IPS-20b (cell line): ENCODE measurements at regions not wholly inside any gene's neighbourhood (a gene's known extent, or its start where the extent isn't known, plus 50 kb on each side); places are given as distances from the start of the nearest gene placed in this dataset.

ENCODE experiments used
- H3K27ac ChIP-seq: one replicate; pipeline ENCODE4 v1.5.1; 2013; ENCODE audit warnings: low read length
- H3K27me3 ChIP-seq: 2 replicates; pipeline ENCODE4 v1.6.1; 2013; ENCODE audit warnings: mild to moderate bottlenecking, low read length, inconsistent platforms; ENCODE audit not compliant: insufficient read depth
- H3K36me3 ChIP-seq: 2 replicates; pipeline ENCODE4 v1.6.1; 2013; ENCODE audit warnings: low read depth, mild to moderate bottlenecking, inconsistent platforms, low read length, moderate library complexity; ENCODE audit not compliant: insufficient read depth
- H3K4me1 ChIP-seq: 2 replicates; pipeline ENCODE4 v1.6.1; 2013; ENCODE audit warnings: mild to moderate bottlenecking, control low read depth, inconsistent platforms, low read length, moderate library complexity; ENCODE audit not compliant: insufficient read depth
- H3K4me3 ChIP-seq: 2 replicates; pipeline ENCODE4 v1.5.1; 2013; ENCODE audit warnings: mild to moderate bottlenecking, low read length, inconsistent platforms
- H3K9ac ChIP-seq: 2 replicates; pipeline ENCODE4 v1.6.1; 2013; ENCODE audit warnings: low read depth, mild to moderate bottlenecking, inconsistent platforms, low read length, moderate library complexity
- H3K9me3 ChIP-seq: 2 replicates; pipeline ENCODE4 v1.6.1; 2013; ENCODE audit warnings: mild to moderate bottlenecking, low read depth, low read length, inconsistent platforms; ENCODE audit not compliant: insufficient read depth

GRCh38 chr14:56884617-56885016, 74.3 kb upstream of the OTX2 start:
- Histone ChIP-seq H3K4me3 (no peak overlapping the region), H3K9ac (no peak overlapping the region), H3K4me1 (peaks cover 45% of the 10 kb centered on the region), H3K27ac (no peak overlapping the region), H3K27me3 (peaks cover 18% of the 10 kb centered on the region), H3K36me3 (no peaks in the 10 kb centered on the region), H3K9me3 (no peaks in the 10 kb centered on the region)

- Histone ChIP-seq H3K27ac (no peak overlapping the region), H3K36me3 (no peaks in the 10 kb centered on the region), H3K4me1 (peaks cover 16% of the 10 kb centered on the region), H3K4me3 (no peak overlapping the region), H3K27me3 (peaks cover 5% of the 10 kb centered on the region; the same call in 1 of the 2 replicates), H3K9ac (no peak overlapping the region), H3K9me3 (no peaks in the 10 kb centered on the region)
These were observed 70.9 kb upstream of the OTX2 start for GRCh38 chr14:56881181-56881580.

GRCh38 chr14:56878766-56879165, 68.5 kb upstream of the OTX2 start:
- Histone ChIP-seq H3K36me3 (no peaks in the 10 kb centered on the region), H3K4me1 (no peaks in the 10 kb centered on the region; the same call in 1 of the 2 replicates), H3K9me3 (no peaks in the 10 kb centered on the region), H3K27me3 (peaks cover 7% of the 10 kb centered on the region; the same call in 1 of the 2 replicates), H3K27ac (no peak overlapping the region), H3K4me3 (no peak overlapping the region), H3K9ac (no peak overlapping the region)

GRCh38 chr14:56875104-56875675, 64.9 kb upstream of the OTX2 start:
- Histone ChIP-seq H3K4me1 (no peaks in the 10 kb centered on the region), H3K36me3 (no peaks in the 10 kb centered on the region), H3K27me3 (peaks cover 8% of the 10 kb centered on the region; the same call in 1 of the 2 replicates), H3K4me3 (no peak overlapping the region), H3K9ac (no peak overlapping the region), H3K9me3 (no peaks in the 10 kb centered on the region), H3K27ac (no peak overlapping the region)

GRCh38 chr14:56874375-56874774, 64.1 kb upstream of the OTX2 start:
- Histone ChIP-seq H3K9ac (no peak overlapping the region), H3K4me3 (no peak overlapping the region), H3K36me3 (no peaks in the 10 kb centered on the region), H3K27me3 (peaks cover 13% of the 10 kb centered on the region; the same call in 1 of the 2 replicates), H3K27ac (no peak overlapping the region), H3K4me1 (no peaks in the 10 kb centered on the region), H3K9me3 (no peaks in the 10 kb centered on the region)

GRCh38 chr14:56870336-56870735, 60.1 kb upstream of the OTX2 start:
- H3K36me3 ChIP-seq = no peaks in the 10 kb centered on the region
- no peak overlapping the region for H3K4me3 ChIP-seq
- H3K4me1 ChIP-seq = no peaks in the 10 kb centered on the region
- no peak overlapping the region for H3K9ac ChIP-seq
- no peak overlapping the region for H3K27ac ChIP-seq
- peaks cover 25% of the 10 kb centered on the region; the same call in 1 of the 2 replicates for H3K27me3 ChIP-seq
- H3K9me3 ChIP-seq = no peaks in the 10 kb centered on the region

GRCh38 chr14:56868660-56869059, 58.4 kb upstream of the OTX2 start:
- no peaks in the 10 kb centered on the region for H3K9me3 ChIP-seq
- H3K36me3 ChIP-seq = no peaks in the 10 kb centered on the region
- peaks cover 23% of the 10 kb centered on the region; the same call in 1 of the 2 replicates for H3K27me3 ChIP-seq
- no peaks in the 10 kb centered on the region for H3K4me1 ChIP-seq
- no peak overlapping the region for H3K4me3 ChIP-seq
- no peak overlapping the region for H3K9ac ChIP-seq
- H3K27ac ChIP-seq = no peak overlapping the region

- no peaks in the 10 kb centered on the region for H3K9me3 ChIP-seq
- no peak overlapping the region for H3K27ac ChIP-seq
- H3K27me3 ChIP-seq = peaks cover 34% of the 10 kb centered on the region
These were observed 52.6 kb upstream of the OTX2 start for GRCh38 chr14:56862836-56863235.

GRCh38 chr14:56860441-56860840, 50.2 kb upstream of the OTX2 start:
- H3K4me1 ChIP-seq = peaks cover 21% of the 10 kb centered on the region; the same call in 1 of the 2 replicates
- H3K27me3 ChIP-seq = peaks cover 51% of the 10 kb centered on the region
- H3K9me3 ChIP-seq = no peaks in the 10 kb centered on the region
- no peak overlapping the region for H3K9ac ChIP-seq
- H3K36me3 ChIP-seq = no peaks in the 10 kb centered on the region
- no peak overlapping the region for H3K4me3 ChIP-seq
- no peak overlapping the region for H3K27ac ChIP-seq

More at GRCh38 chr14:56862836-56863235, 52.6 kb upstream of the OTX2 start:
- Histone ChIP-seq H3K4me3 (no peak overlapping the region), H3K9ac (no peak overlapping the region), H3K4me1 (peaks cover 7% of the 10 kb centered on the region; the same call in 1 of the 2 replicates), H3K36me3 (no peaks in the 10 kb centered on the region)
